Mesenchymal stem cell (in vitro differentiated cells and primary cell): ENCODE measurements at regions not wholly inside any gene's neighbourhood (a gene's known extent, or its start where the extent isn't known, plus 50 kb on each side); places are given as distances from the start of the nearest gene placed in this dataset.

Experiments
- DNase-seq: peaks from one replicate; pipeline ENCODE4 v3.0.0-alpha.2; 2013
- H2AFZ ChIP-seq: one replicate; pipeline ENCODE4 v1.6.1; 2013; ENCODE audit warnings: low read depth, mild to moderate bottlenecking, control low read depth, inconsistent platforms, low read length, moderate library complexity
- H2AK5ac ChIP-seq: 2 replicates; pipeline ENCODE4 v1.6.1; 2013; ENCODE audit warnings: low read length, moderate library complexity, mild to moderate bottlenecking, inconsistent platforms; ENCODE audit not compliant: severe bottlenecking
- H2BK120ac ChIP-seq: one replicate; pipeline ENCODE4 v1.6.1; 2013; ENCODE audit warnings: low read depth, mild to moderate bottlenecking, inconsistent platforms, low read length, moderate library complexity
- H2BK12ac ChIP-seq, 2 experiments: one replicate each; pipeline ENCODE4 v1.6.1; 2013; ENCODE audit warnings: inconsistent platforms in 2 of 2, low read length in 2 of 2, mild to moderate bottlenecking in 2 of 2, moderate library complexity in 2 of 2, control low read depth in 1 of 2
- H2BK15ac ChIP-seq: one replicate; pipeline ENCODE4 v1.6.1; 2013; ENCODE audit warnings: mild to moderate bottlenecking, low read depth, inconsistent platforms; ENCODE audit not compliant: poor library complexity, severe bottlenecking
- H2BK5ac ChIP-seq: 2 replicates; pipeline ENCODE4 v1.6.1; 2013; ENCODE audit warnings: low read depth, mild to moderate bottlenecking, low read length, control low read depth, inconsistent platforms; ENCODE audit not compliant: poor library complexity, severe bottlenecking
- H3K14ac ChIP-seq, 2 experiments: one replicate each; pipeline ENCODE4 v1.6.1; 2013; ENCODE audit warnings: inconsistent platforms in 2 of 2, low read length in 2 of 2, control low read depth in 1 of 2, mild to moderate bottlenecking in 1 of 2, moderate library complexity in 1 of 2
- H3K18ac ChIP-seq, 2 experiments: one replicate each; pipeline ENCODE4 v1.6.1; 2013; ENCODE audit warnings: inconsistent platforms in 2 of 2, low read length in 2 of 2, control low read depth in 1 of 2, low read depth in 1 of 2, mild to moderate bottlenecking in 1 of 2
- H3K23ac ChIP-seq, 2 experiments: one replicate each; pipeline ENCODE4 v1.6.1; 2013; ENCODE audit warnings: inconsistent platforms in 2 of 2, low read length in 2 of 2, mild to moderate bottlenecking in 2 of 2, moderate library complexity in 2 of 2, control low read depth in 1 of 2
- H3K27ac ChIP-seq: 2 replicates; pipeline ENCODE4 v1.5.1; 2013; ENCODE audit warnings: mild to moderate bottlenecking, moderate library complexity, low read length, control low read depth, inconsistent platforms; ENCODE audit not compliant: poor library complexity, severe bottlenecking
- H3K27me3 ChIP-seq, 2 experiments: 2 replicates each; pipeline versions ENCODE4 v1.6.1 to v1.7.0; 2013; ENCODE audit warnings: low read length in 2 of 2, mild to moderate bottlenecking in 2 of 2, moderate library complexity in 2 of 2, control low read depth in 1 of 2, inconsistent platforms in 1 of 2; ENCODE audit not compliant: control insufficient read depth in 1 of 2, insufficient read depth in 1 of 2
- H3K36me3 ChIP-seq, 2 experiments: 2 replicates each; pipeline versions ENCODE4 v1.6.1 to v1.7.0; 2013; ENCODE audit warnings: low read length in 2 of 2, control low read depth in 1 of 2, inconsistent platforms in 1 of 2, low read depth in 1 of 2, mild to moderate bottlenecking in 1 of 2; ENCODE audit not compliant: insufficient read depth in 2 of 2, control insufficient read depth in 1 of 2
- H3K4ac ChIP-seq, 2 experiments: one replicate each; pipeline ENCODE4 v1.6.1; 2013; ENCODE audit warnings: inconsistent platforms in 2 of 2, low read length in 2 of 2, mild to moderate bottlenecking in 2 of 2, moderate library complexity in 2 of 2, control low read depth in 1 of 2, low read depth in 1 of 2
- H3K4me1 ChIP-seq: 2 replicates; pipeline ENCODE4 v1.6.1; 2013; ENCODE audit warnings: low read depth, low read length, control low read depth; ENCODE audit not compliant: control insufficient read depth, insufficient read depth
- H3K4me2 ChIP-seq: 2 replicates; pipeline ENCODE4 v1.6.1; 2013; ENCODE audit warnings: low read length, mild to moderate bottlenecking, inconsistent platforms; ENCODE audit not compliant: poor library complexity, severe bottlenecking
- H3K4me3 ChIP-seq, 2 experiments: 2 replicates each; pipeline versions ENCODE4 v1.5.1 to v1.7.0; 2013; ENCODE audit warnings: low read length in 2 of 2, mild to moderate bottlenecking in 2 of 2, control low read depth in 1 of 2, low read depth in 1 of 2; ENCODE audit not compliant: insufficient read depth in 1 of 2
- H3K79me1 ChIP-seq: replicated peaks from 2 replicates; pipeline ENCODE4 v1.6.1; 2013; ENCODE audit warnings: mild to moderate bottlenecking, control low read depth, low read length, inconsistent platforms; ENCODE audit not compliant: poor library complexity, severe bottlenecking
- H3K9ac ChIP-seq: 2 replicates; pipeline ENCODE4 v1.7.0; 2013; ENCODE audit warnings: mild to moderate bottlenecking, low read length, moderate library complexity
- H3K9me3 ChIP-seq: 2 replicates; pipeline ENCODE4 v1.7.0; 2013; ENCODE audit warnings: mild to moderate bottlenecking, low read length; ENCODE audit not compliant: control insufficient read depth
- H4K8ac ChIP-seq: one replicate; pipeline ENCODE4 v1.6.1; 2013; ENCODE audit warnings: inconsistent platforms, mild to moderate bottlenecking, low read length, moderate library complexity
- H4K91ac ChIP-seq: one replicate; pipeline ENCODE4 v1.6.1; 2013; ENCODE audit warnings: mild to moderate bottlenecking, low read length, inconsistent platforms
- WGBS: methylation state at CpG from one replicate; pipeline ENCODE4 v1.1.7; 2013; ENCODE audit warnings: mixed read lengths; 5-methylcytosine and 5-hydroxymethylcytosine counted together

DNA sequence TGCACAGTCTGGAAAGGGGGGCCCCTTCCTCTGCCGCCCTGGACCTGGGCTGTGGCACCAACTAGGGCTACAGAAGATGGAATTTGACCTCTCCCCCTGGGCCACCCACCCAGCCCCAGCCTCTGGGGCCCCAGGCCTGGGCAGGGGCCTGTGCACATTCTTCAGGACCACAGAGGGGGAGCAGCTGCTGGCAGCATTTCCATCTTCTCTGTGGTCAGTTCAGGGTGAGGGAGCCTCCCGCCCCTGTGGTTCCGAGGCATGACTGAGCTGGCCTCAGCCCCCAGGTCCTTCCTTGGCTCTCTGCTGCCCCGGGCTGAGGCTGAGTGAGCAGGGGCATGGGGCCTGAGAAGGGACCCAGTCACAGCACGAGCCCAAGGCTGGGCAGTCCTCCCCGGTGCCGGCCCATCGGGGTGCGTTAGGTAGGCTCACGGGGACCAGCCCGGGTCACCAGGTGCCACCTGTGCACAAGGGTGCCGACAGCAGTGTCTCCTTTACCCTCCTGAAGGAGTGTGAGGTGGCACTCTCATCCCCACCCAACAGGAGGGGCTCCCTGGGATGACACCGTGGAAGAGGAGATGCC, 63.2 kb downstream of the UNCX start:
- Histone ChIP-seq H2BK5ac (no peak overlapping the region), H3K4me2 (no peak overlapping the region), H2AK5ac (no peak overlapping the region), H3K27me3 (peaks cover 42 to 82% of the 10 kb centered on the region in 2 experiments), H3K18ac (no peak overlapping the region), H2BK12ac (no peak overlapping the region), H3K79me1 (no peaks in the 10 kb centered on the region), H4K8ac (no peak overlapping the region), H3K27ac (no peak overlapping the region), H2BK120ac (no peak overlapping the region), H3K23ac (peak overlapping the region in 1 of 2 experiments; percentile 28), H3K4me3 (no peak overlapping the region), H3K9me3 (no peaks in the 10 kb centered on the region), H2AFZ (no peak overlapping the region), H3K4ac (no peak overlapping the region), H4K91ac (peak overlapping the region; percentile 7), H3K4me1 (no peaks in the 10 kb centered on the region), H3K14ac (no peak overlapping the region), H3K36me3 (no peaks in the 10 kb centered on the region), H3K9ac (no peak overlapping the region), H2BK15ac (no peak overlapping the region)
- DNase-seq: no peak
- 84% methylated on average over 13 of the region's 13 CpGs for WGBS

DNA sequence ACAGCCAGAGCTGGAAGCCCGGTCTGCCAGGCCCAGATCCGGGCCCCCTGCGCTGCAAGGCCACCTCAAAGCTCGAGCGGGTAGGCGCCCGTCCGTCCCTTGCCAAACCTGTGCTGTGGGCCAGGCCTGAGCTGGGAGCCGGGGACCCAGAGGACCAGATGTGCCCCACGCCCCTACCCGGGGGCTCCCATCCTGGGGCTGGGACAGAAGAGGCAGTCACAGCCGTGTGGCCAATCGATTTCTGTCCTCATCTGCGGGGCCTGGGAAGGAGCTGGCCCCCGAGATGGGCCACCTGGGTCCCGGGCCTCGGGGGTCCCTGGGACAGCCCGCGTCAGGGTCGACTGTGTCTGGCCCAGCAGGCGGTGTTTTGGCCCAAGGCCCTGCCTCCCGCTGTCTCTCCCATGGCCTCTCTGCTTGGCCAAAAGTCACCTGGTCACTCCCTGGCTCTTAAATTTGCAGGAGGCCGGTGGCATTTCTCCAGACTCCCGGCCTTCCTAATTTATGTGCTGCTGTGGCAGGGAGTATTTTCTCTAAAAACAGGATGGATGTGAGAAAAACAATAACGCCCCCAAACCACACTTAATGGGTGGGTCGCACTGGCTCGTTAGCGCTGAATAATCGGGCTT, 63.8 kb downstream of the UNCX start:
- 72% methylated on average over 28 of the region's 29 CpGs for WGBS
- H2BK5ac ChIP-seq: no peak overlapping the region

DNA sequence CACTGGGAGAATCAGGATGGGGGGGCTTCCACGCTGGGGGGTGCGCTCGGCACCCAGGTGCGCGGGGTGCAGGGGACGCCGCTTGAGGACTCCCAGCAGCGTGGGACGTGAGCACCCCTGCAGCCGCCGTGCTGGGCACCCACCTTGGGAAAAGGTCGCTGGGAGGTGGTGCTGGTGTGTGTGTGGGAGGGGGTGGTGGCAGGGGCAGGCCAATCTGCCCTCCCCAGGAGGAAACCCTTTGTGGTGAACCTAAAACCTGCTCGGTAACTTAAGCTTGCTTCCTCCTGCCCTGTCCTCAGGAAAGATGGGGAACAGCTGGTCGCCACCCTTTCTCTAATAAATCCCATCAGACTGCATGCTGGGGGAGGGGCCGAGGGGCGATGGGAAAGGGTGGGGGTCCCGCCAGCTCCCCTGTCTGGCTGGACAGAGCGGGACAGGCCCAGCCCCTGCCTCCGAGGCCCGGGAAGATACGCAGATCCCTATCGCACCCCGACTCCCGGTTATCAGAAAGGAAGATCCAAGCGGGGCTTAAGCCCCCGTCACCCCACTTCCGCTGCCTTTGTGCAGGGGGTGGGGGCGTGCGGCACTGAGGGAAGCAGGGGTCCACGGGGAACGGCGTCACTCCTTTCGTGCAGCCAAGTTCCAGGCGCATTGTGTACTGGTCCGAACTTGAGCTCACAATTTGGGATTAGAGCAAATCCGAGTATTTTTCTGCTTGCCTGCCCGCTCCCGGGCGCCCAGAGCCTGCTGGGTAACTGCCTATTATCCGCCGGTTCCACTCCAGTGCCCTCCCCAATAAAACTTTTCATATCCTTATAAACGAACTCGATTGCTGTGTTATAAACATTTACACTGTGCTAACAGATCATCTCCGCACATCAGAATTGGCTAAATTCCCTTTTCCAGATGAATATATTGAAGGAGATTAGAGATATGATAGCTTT, 64.6 kb downstream of the UNCX start:
- H3K14ac ChIP-seq: no peak overlapping the region
- DNase-seq: no peak
- no peak overlapping the region for H2BK120ac ChIP-seq
- no peak overlapping the region for H3K23ac ChIP-seq
- no peak overlapping the region for H3K9ac ChIP-seq
- no peak overlapping the region for H2AFZ ChIP-seq
- no peak overlapping the region for H4K91ac ChIP-seq
- H2BK15ac ChIP-seq: no peak overlapping the region
- H3K27me3 ChIP-seq: peaks cover 38 to 79% of the 10 kb centered on the region in 2 experiments
- no peaks in the 10 kb centered on the region for H3K36me3 ChIP-seq
- H2AK5ac ChIP-seq: no peak overlapping the region
- no peaks in the 10 kb centered on the region for H3K4me1 ChIP-seq
- no peak overlapping the region for H4K8ac ChIP-seq
- no peak overlapping the region for H3K4me2 ChIP-seq
- H3K9me3 ChIP-seq: no peaks in the 10 kb centered on the region
- no peak overlapping the region for H3K4ac ChIP-seq
- no peak overlapping the region for H3K27ac ChIP-seq
- no peak overlapping the region for H3K18ac ChIP-seq
- 88% methylated on average over 40 of the region's 44 CpGs for WGBS
- no peak overlapping the region for H2BK12ac ChIP-seq
- no peak overlapping the region for H2BK5ac ChIP-seq
- H3K4me3 ChIP-seq: no peak overlapping the region
- no peaks in the 10 kb centered on the region for H3K79me1 ChIP-seq

More for the DNA sequence above, 63.8 kb downstream of the UNCX start:
- Histone ChIP-seq H2AK5ac (no peak overlapping the region), H3K4me1 (no peaks in the 10 kb centered on the region), H4K8ac (no peak overlapping the region), H2BK120ac (no peak overlapping the region), H4K91ac (no peak overlapping the region), H3K9me3 (no peaks in the 10 kb centered on the region), H3K79me1 (no peaks in the 10 kb centered on the region), H3K27ac (no peak overlapping the region), H3K36me3 (no peaks in the 10 kb centered on the region), H3K23ac (peak overlapping the region in 1 of 2 experiments; percentile 28), H3K18ac (no peak overlapping the region), H3K14ac (no peak overlapping the region), H3K4me2 (no peak overlapping the region), H2BK12ac (no peak overlapping the region), H3K4me3 (no peak overlapping the region), H2AFZ (no peak overlapping the region), H3K27me3 (peaks cover 42 to 82% of the 10 kb centered on the region in 2 experiments), H3K4ac (no peak overlapping the region), H3K9ac (no peak overlapping the region), H2BK15ac (no peak overlapping the region)
- DNase-seq: no peak
